Upper lobe of left lung (tissue), 6 donors: ENCODE measurements at regions not wholly inside any gene's neighbourhood (a gene's known extent, or its start where the extent isn't known, plus 50 kb on each side); places are given as distances from the start of the nearest gene placed in this dataset.

Experiments
- ATAC-seq, 2 donors: fragments of 200-7000 bp; cut with Tn5 transposase; one replicate each; pipeline ENCODE4 v1.9.1; 2022; ENCODE audit warnings: mild to moderate bottlenecking in 2 of 2, moderate library complexity in 2 of 2; ENCODE audit not compliant: low FRiP score in 2 of 2
- DNase-seq, 2 donors: peaks; one replicate each; pipeline ENCODE4 v3.0.0-alpha.2; 2019 to 2020
- H3K27ac ChIP-seq, 4 donors: fragments of 200-600 bp; sonication (generic); one replicate each; pipeline ENCODE4 v1.5.1; 2016 to 2019
- H3K27me3 ChIP-seq, 4 donors: fragments of 200-600 bp; sonication (generic); one replicate each; pipeline ENCODE4 v1.5.1; 2017 to 2019
- H3K36me3 ChIP-seq, 4 donors: fragments of 200-600 bp; sonication (generic); one replicate each; pipeline ENCODE4 v1.5.1; 2016 to 2019
- H3K4me1 ChIP-seq, 4 donors: fragments of 200-600 bp; sonication (generic); one replicate each; pipeline ENCODE4 v1.5.1; 2018 to 2019
- H3K4me3 ChIP-seq, 4 donors: fragments of 200-600 bp; sonication (generic); one replicate each; pipeline ENCODE4 v1.5.1; 2017 to 2019; ENCODE audit warnings: mild to moderate bottlenecking in 2 of 4, moderate library complexity in 1 of 4
- H3K9me3 ChIP-seq, 4 donors: fragments of 200-600 bp; sonication (generic); one replicate each; pipeline ENCODE4 v1.5.1; 2018 to 2019
- CTCF ChIP-seq, 6 experiments: fragments of 450-650 bp in 4 of 6; fragments of 200-600 bp in 2 of 6; sonication (generic) in 2 of 6; IDR thresholded peaks; one replicate each; pipeline ENCODE4 v1.5.1; 2016 to 2019; ENCODE audit warnings: antibody characterized with exemption in 6 of 6
- EP300 ChIP-seq, 4 donors: sonication (generic); formaldehyde crosslinking; IDR thresholded peaks; one replicate each; pipeline ENCODE4 v1.5.1; 2017; ENCODE audit warnings: antibody characterized with exemption in 4 of 4, control low read depth in 2 of 4
- POLR2A ChIP-seq, 4 donors: fragments of 450-650 bp; IDR thresholded peaks; one replicate each; pipeline ENCODE4 v1.5.1; 2016 to 2017; ENCODE audit warnings: antibody characterized with exemption in 4 of 4, mild to moderate bottlenecking in 2 of 4
- POLR2AphosphoS5 ChIP-seq, 2 donors: sonication (generic); formaldehyde crosslinking; IDR thresholded peaks; one replicate each; pipeline ENCODE4 v1.5.1; 2017; ENCODE audit warnings: antibody characterized with exemption in 2 of 2
- WGBS, 2 donors: methylation state at CpG; one replicate each; pipeline ENCODE4 v1.1.5; 2017 to 2018; 5-methylcytosine and 5-hydroxymethylcytosine counted together
- donor health status: DM: no; HTN: no; CAD: no; lungs with moderate emphysema.
- donor health status: DM: no; HTN: yes; CAD: no; lungs with severe emphysema.

- H3K9me3 ChIP-seq, result no peaks in the 10 kb centered on the region
- TF ChIP-seq POLR2A (IDR thresholded peaks at IDR 0.05) (no peak), CTCF (IDR thresholded peaks at IDR 0.05) (no peak), POLR2AphosphoS5 (IDR thresholded peaks at IDR 0.05) (no peak)
- peaks cover 0 to 15% (median 6%) of the 10 kb centered on the region in 4 donors for H3K4me1 ChIP-seq
- no peak for ATAC-seq
- no peak for DNase-seq
- H3K36me3 ChIP-seq, result no peaks in the 10 kb centered on the region
- H3K27me3 ChIP-seq, result no peaks in the 10 kb centered on the region
- WGBS, 2 donors, result 55 to 68% methylated on average over 18 to 25 of the region's 25 CpGs
- no peak overlapping the region for H3K27ac ChIP-seq
- H3K4me3 ChIP-seq, result no peak overlapping the region
Observed at GRCh38 chr22:47296405-47297260, 534.2 kb downstream of the TBC1D22A start.

DNA sequence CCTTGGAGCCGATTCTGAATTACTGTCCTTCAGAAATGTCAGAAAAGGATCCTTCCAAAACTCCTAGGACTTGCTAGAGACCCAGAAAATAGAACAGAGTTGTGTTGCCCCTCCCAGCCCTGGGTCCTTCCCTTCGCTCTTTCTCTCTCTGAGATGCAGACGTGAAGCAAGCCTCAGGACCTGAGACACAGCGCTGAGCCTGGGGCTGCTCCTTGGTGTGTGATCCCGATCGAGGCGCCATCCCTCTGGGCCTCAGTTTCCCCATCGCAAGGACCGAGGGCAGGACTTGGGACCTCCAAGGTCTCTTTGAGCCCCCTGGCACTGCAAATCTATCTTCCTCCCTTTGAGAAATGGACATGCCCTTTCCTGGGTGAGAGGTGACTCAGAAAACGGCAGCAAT is 533.5 kb downstream of the TBC1D22A start:
- Histone ChIP-seq H3K9me3 (no peaks in the 10 kb centered on the region), H3K27me3 (no peaks in the 10 kb centered on the region), H3K4me3 (no peak overlapping the region), H3K36me3 (no peaks in the 10 kb centered on the region), H3K4me1 (peaks cover 0 to 15% (median 6%) of the 10 kb centered on the region in 4 donors), H3K27ac (no peak overlapping the region)
- ATAC-seq (no peak), DNase-seq (no peak)
- 79 to 82% methylated on average over 10 of the region's 10 CpGs for WGBS, 2 donors
- TF ChIP-seq CTCF (IDR thresholded peaks at IDR 0.05) (no peak), POLR2AphosphoS5 (IDR thresholded peaks at IDR 0.05) (no peak), POLR2A (IDR thresholded peaks at IDR 0.05) (no peak), EP300 (IDR thresholded peaks at IDR 0.05) (no peak)

- H3K9me3 ChIP-seq, result no peaks in the 10 kb centered on the region
- 71 to 81% methylated on average over 15 to 21 of the region's 21 CpGs for WGBS, 2 donors
- DNase-seq (no peak), ATAC-seq (no peak)
- no peaks in the 10 kb centered on the region for H3K27me3 ChIP-seq
- no peaks in the 10 kb centered on the region for H3K36me3 ChIP-seq
- no peak for TF ChIP-seq POLR2AphosphoS5 (IDR thresholded peaks at IDR 0.05)
- TF ChIP-seq POLR2A (IDR thresholded peaks at IDR 0.05), result no peak
- no peak for TF ChIP-seq EP300 (IDR thresholded peaks at IDR 0.05)
- no peak for TF ChIP-seq CTCF (IDR thresholded peaks at IDR 0.05)
- no peak overlapping the region for H3K4me3 ChIP-seq
- H3K27ac ChIP-seq, result no peak overlapping the region
- peaks cover 0 to 15% (median 6%) of the 10 kb centered on the region in 4 donors for H3K4me1 ChIP-seq
Observed at GRCh38 chr22:47295226-47295901, 532.9 kb downstream of the TBC1D22A start.

DNA sequence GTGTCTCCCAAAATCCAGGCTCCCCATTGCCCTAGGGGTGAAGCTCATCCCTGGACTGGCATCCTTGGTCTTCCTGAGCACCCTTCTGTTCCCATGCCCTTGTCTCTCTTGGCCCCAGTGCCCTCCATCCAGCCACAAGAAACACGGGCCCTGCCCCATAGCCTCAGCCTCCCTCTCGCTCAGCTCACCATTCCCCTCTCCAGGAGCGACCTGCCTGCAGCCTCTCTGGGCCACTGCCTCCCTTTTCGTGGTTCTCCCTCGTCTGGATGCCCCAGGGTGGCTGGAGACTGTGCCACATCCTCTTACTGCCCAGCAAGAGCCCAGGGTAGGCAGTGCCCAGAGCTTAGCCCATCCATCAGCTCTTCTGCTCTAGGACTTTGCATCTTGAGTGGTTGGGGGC is 532.1 kb downstream of the TBC1D22A start:
- Histone ChIP-seq H3K36me3 (no peaks in the 10 kb centered on the region), H3K27ac (no peak overlapping the region), H3K4me1 (peaks cover 0 to 15% (median 6%) of the 10 kb centered on the region in 4 donors), H3K9me3 (no peaks in the 10 kb centered on the region), H3K4me3 (no peak overlapping the region), H3K27me3 (no peaks in the 10 kb centered on the region)
- WGBS, 2 donors, result 82 to 91% methylated on average over 5 of the region's 5 CpGs
- DNase-seq (no peak), ATAC-seq (no peak)
- TF ChIP-seq POLR2A (IDR thresholded peaks at IDR 0.05) (no peak), EP300 (IDR thresholded peaks at IDR 0.05) (no peak), CTCF (IDR thresholded peaks at IDR 0.05) (no peak), POLR2AphosphoS5 (IDR thresholded peaks at IDR 0.05) (no peak)
